AG20443 (cell line): ENCODE measurements at regions not wholly inside any gene's neighbourhood (a gene's known extent, or its start where the extent isn't known, plus 50 kb on each side); places are given as distances from the start of the nearest gene placed in this dataset.

Experiments
- DNase-seq: peaks from one replicate; pipeline ENCODE4 v3.0.0; 2012; ENCODE audit warnings: low spot score, mixed read lengths

DNA sequence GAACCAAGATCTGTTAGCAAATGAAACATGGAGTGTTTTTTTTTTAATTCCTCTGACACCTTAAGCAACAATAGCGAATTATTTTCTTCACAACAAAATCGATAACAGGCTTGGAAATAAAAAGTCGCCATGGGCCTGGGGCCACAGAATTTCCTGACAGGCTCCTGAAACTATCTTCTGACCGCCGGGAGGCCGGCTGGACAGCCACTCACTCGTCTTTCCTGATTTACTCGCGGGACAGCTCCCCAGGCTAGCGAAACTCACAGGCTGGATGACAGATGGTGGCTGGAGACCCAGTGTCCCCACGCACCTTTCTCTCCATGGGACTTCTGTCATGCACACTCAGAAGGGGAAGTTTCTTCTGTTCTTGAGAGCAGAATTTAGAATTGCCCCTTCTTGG lies 143.3 kb upstream of the IRX2 start:
- no peak for DNase-seq

DNA sequence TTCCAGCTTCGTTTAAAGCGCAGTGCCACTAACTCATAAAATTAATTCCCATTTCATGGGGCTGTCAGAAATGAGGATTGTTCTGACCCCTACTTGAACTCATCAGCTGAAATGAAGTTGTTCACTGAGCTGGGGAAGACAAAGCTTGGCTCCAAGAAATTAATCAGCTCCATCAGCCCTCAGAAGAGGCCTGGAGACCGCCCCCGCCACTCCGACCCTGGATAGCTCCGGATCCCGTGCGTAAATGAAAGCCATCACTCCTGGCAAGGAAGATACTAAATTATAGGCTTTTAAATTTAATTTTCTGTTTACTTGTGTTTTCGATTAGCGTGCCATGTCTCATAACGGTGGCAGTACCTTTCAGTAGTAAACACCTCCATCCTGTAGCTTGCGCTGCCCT lies 142.8 kb upstream of the IRX2 start:
- DNase-seq: no peak

DNA sequence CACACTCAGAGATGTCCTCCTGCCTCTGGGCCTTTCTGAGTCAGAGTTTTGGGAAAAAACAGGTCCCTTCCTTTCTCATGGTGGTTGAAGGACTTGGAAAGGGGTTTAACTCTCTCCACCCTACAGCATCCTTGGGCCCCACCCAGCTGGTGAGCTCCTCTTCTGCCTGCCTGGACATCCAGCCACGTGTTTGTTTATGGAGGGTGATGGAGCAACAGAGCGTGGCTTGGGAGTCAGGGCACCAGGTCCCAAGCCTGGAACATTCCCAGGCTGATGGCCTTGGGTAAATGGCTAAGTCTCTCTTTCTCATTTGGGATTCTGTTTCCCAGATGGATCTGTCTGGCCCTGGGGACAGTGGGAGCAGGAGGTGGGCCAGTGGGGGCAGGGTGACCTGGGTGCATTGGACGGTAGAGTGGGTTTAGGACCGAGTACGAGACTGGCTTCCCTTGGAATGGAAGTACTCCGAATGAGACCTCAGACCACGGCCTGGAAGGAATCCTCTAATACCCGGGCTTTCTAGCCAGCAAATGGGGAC lies 141.1 kb upstream of the IRX2 start:
- DNase-seq: no peak

DNA sequence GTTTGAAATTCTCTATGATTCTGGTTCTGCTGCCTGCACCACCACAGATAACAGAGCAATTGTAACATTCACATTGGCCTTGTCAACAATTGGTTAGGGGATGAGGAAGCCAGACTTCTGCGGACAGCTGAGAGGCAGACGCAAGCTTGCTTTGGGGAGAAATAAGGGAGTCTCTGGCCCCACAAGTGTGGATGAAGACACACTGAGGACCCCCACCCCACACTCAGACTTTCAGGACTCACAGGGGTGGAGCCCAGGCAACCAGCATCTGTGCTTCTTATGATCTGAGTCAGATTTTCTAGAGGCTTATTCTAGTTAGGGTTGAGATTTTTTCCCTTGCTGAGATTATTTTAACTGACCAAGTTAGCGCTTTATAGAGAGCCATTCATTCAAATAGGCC lies 140.3 kb upstream of the IRX2 start:
- no peak for DNase-seq

GRCh38 chr5:2890011-2890410 lies 138.5 kb upstream of the IRX2 start:
- DNase-seq: no peak

DNA sequence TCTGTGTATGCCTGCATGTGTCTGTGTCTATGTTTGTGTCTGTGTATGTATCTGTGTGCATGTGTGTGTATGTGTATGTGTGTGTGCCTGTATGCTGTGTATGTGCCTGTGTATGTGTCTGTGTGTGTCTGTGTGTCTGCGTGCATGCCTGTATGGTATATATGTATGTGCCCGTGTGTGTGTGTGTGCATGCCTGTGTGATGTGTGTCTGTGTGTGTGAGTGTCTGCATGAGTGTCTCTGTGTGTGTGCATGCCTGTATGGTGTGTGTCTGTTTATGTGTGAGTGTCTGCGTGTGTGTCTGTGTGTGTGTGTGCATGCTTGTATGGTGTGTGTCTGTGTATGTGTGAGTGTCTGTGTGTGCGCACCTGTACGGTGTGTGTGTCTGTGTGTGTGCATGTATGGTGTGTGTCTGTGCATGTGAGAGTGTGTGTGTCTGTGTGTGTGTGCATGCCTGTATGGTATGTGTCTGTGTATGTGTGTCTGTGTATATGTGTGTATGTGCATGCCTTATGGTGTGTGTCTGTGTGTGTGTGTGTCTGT lies 137.1 kb upstream of the IRX2 start:
- DNase-seq: no peak

GRCh38 chr5:2887481-2888348 lies 136.2 kb upstream of the IRX2 start:
- no peak for DNase-seq

- DNase-seq: no peak
Observed at GRCh38 chr5:2886531-2886930, 135.1 kb upstream of the IRX2 start.

DNA sequence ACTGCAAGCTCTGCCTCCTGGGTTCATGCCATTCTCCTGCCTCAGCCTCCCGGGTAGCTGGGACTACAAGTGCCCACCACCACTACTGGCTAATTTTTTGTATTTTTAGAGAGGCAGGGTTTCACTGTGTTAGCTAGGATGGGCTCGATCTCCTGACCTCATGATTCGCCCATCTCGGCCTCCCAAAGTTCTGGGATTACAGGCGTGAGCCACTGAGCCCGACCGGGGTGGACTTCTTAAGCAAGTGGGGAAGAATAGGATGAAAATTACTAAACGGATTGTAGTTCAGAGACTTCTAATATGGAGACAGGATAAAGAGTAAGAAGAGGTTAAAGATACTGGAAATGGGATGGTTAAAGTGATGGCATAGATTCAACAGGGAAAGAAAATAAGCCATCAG lies 132.3 kb upstream of the IRX2 start:
- DNase-seq: no peak

DNA sequence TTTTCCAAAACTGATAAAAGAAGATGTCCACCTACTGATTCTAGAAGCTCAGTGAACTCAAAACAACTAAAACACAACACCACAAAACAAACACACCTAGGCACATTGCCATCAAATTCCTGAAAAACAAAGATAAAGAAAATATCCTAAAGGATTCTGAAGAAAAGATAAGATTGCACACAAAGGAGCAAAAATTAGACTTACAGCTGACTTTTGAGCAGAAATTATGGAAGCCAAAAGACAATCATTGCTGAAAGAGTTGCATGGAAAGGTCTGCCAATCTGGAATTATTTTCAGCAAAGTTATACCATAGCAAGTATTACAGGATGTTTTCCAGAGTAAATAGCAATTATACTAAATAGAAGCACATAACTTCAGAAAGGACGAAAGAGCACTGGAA lies 128.2 kb upstream of the IRX2 start:
- no peak for DNase-seq

DNA sequence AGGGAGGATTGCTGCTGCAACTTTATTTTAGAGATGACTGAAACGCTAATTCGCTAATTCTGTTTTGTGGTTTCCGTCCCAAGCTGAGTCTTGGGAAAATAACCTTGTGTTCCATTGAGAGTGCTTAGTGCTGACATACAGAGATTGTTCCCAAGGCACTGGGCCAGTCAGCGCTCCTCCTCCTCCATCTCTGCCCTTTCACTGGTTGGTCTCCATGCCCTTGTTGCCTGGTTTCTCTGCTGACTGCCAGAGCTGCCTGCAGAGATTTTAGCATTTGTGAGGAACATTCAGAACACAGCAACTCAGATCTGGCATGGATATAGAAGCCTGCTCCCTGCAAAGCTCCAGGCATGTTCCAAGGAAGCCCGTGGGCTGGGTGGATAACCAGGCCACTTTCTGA lies 126.0 kb upstream of the IRX2 start:
- no peak for DNase-seq

- no peak for DNase-seq
Observed at GRCh38 chr5:2876183-2876582, 124.7 kb upstream of the IRX2 start.

DNA sequence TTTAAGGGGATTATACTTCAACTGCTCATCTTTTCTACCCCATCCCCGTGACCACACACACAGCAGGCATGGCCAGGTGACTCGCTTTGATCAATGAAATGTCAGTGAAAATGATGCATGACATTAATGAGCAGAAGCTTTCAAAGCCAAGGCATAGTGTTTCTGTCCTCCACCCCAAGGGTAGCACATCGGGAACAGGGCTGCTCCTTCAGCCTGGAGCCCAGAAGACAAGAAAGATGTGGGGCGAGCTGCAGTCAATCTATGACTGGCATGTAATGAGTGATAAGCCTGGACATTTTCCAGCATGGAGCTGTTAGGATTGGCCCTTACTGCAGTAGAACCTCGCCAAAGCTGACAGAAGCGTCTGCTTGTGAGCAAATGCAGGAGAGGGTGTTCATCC lies 122.6 kb upstream of the IRX2 start:
- no peak for DNase-seq

GRCh38 chr5:2872676-2873075 lies 121.2 kb upstream of the IRX2 start:
- DNase-seq: no peak

- no peak for DNase-seq
Observed at GRCh38 chr5:2871282-2871681, 119.8 kb upstream of the IRX2 start.

GRCh38 chr5:2869471-2869870 lies 118.0 kb upstream of the IRX2 start:
- DNase-seq: no peak

GRCh38 chr5:2867373-2867933 lies 116.0 kb upstream of the IRX2 start:
- DNase-seq: no peak

- DNase-seq: no peak
Observed at GRCh38 chr5:2866662-2867372, 115.3 kb upstream of the IRX2 start.

DNA sequence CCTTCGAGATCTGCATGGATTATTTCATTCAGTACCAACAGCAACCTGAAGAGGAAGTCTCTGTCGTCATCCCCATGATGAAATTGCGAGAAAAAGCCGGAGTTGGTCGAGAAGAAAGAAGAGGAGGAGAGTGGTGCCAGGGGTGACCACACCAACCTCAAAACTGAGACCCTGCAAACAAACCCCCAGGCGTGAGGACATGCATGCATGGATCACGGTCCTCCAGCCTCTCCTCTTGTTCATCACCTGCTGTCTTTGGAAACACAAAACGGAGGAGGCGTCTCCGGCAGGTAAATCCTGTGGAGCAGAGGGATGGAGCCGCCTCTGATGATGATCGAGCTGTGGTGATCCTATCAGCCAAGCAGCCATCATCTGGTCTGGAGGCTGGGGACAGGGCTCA lies 114.4 kb upstream of the IRX2 start:
- DNase-seq: no peak

DNA sequence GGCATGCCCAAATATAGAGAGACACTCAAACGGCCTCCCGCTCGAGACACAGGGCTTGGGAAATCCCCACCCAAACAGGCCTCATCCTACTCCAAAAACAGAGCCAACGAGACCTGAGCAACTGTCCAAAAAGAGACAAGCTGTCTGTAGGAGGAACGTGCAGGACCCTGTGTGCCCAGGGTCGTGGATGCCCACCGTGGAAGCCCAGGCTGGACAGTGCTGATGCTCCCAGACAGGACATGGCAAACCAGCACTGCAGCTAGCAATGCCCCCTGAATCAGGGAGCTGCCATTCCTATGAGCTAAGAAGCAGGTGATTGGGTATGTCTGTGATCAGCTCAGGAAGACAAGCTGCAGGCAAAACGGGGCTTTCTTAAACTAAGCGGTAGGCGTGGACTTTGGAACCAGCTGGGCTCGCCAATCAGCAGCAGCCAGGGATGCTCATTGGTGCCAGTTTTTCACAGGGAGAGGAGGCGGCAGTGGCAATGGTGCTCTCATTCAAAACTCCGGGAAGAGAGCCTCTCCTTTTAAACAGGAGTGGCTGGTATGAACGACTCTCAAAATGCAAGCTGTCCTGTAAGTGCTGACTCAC lies 113.1 kb upstream of the IRX2 start:
- no peak for DNase-seq

GRCh38 chr5:2863675-2864433 lies 112.4 kb upstream of the IRX2 start:
- no peak for DNase-seq

- DNase-seq: no peak
Observed at GRCh38 chr5:2863133-2863532, 111.7 kb upstream of the IRX2 start.
